MM.1S (cell line): ENCODE measurements at regions not wholly inside any gene's neighbourhood (a gene's known extent, or its start where the extent isn't known, plus 50 kb on each side); places are given as distances from the start of the nearest gene placed in this dataset.

ENCODE experiments used
- EZH2phosphoT487 ChIP-seq: fragments of 300-600 bp; sonication (generic); IDR thresholded peaks from 2 replicates; pipeline ENCODE4 v1.6.1; 2018; ENCODE audit warnings: antibody characterized with exemption, low read length
- TF ChIP-seq, protein P1 (sequence below): fragments of 300-600 bp; sonication (generic); IDR thresholded peaks from 2 replicates; pipeline ENCODE4 v1.5.1; 2016; ENCODE audit warnings: antibody characterized with exemption, low read length, mixed read lengths

DNA sequence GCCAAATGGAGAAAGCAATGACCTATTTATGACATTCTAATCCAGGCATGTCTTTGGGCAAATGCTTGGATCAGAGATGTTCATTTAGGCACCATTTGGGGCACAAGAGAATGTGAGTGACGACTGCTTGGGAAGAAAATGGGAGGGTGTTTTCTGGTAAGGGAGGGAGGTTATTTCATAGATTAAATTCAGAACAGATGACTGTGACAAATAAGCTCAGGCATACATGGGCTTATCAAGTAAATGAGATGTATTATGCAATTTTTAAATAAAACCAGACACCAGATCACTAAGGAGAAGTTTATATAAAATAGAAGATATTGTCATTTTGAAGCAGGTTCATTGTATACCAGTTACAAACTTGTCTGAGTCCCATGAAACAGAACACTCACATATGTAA is 71.4 kb upstream of the UGT8 start:
- TF ChIP-seq, protein P1, sequence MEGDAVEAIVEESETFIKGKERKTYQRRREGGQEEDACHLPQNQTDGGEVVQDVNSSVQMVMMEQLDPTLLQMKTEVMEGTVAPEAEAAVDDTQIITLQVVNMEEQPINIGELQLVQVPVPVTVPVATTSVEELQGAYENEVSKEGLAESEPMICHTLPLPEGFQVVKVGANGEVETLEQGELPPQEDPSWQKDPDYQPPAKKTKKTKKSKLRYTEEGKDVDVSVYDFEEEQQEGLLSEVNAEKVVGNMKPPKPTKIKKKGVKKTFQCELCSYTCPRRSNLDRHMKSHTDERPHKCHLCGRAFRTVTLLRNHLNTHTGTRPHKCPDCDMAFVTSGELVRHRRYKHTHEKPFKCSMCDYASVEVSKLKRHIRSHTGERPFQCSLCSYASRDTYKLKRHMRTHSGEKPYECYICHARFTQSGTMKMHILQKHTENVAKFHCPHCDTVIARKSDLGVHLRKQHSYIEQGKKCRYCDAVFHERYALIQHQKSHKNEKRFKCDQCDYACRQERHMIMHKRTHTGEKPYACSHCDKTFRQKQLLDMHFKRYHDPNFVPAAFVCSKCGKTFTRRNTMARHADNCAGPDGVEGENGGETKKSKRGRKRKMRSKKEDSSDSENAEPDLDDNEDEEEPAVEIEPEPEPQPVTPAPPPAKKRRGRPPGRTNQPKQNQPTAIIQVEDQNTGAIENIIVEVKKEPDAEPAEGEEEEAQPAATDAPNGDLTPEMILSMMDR, result no peak
- no peak for TF ChIP-seq EZH2phosphoT487
